GM23338 (cell line): ENCODE measurements at regions not wholly inside any gene's neighbourhood (a gene's known extent, or its start where the extent isn't known, plus 50 kb on each side); places are given as distances from the start of the nearest gene placed in this dataset.

Source experiments
- ATAC-seq: fragments of 200-7000 bp; cut with Tn5 transposase; 3 replicates; pipeline ENCODE4 v1.9.1; 2020
- DNase-seq: peaks from one replicate; pipeline ENCODE4 v3.0.0-alpha.2; 2015; ENCODE audit warnings: low spot score
- H2AFZ ChIP-seq: fragments of 200-600 bp; sonication (generic); 2 replicates; pipeline ENCODE4 v1.8.0; 2016; ENCODE audit warnings: antibody characterized with exemption, mild to moderate bottlenecking, moderate library complexity
- H3F3A ChIP-seq: fragments of 200-600 bp; sonication (generic); replicated peaks from 2 replicates; pipeline ENCODE4 v1.8.0; 2017; ENCODE audit warnings: antibody characterized with exemption, mixed run types, low read depth
- H3K27ac ChIP-seq: fragments of 200-600 bp; sonication (generic); 2 replicates; pipeline ENCODE4 v1.6.1; 2016; ENCODE audit warnings: low read depth
- H3K27me3 ChIP-seq: fragments of 200-600 bp; sonication (generic); 2 replicates; pipeline ENCODE4 v1.8.0; 2016; ENCODE audit warnings: mild to moderate bottlenecking, mixed run types, moderate library complexity; ENCODE audit not compliant: insufficient read depth
- H3K36me3 ChIP-seq: fragments of 200-600 bp; sonication (generic); 2 replicates; pipeline ENCODE4 v1.8.0; 2016; ENCODE audit warnings: mild to moderate bottlenecking; ENCODE audit not compliant: insufficient read depth
- H3K4me1 ChIP-seq: fragments of 200-600 bp; sonication (generic); 2 replicates; pipeline ENCODE4 v1.8.0; 2016; ENCODE audit warnings: mild to moderate bottlenecking, moderate library complexity; ENCODE audit not compliant: insufficient read depth
- H3K4me2 ChIP-seq: fragments of 200-600 bp; sonication (generic); 2 replicates; pipeline ENCODE4 v1.7.1; 2017; ENCODE audit warnings: mixed run types
- H3K4me3 ChIP-seq: fragments of 200-600 bp; sonication (generic); 2 replicates; pipeline ENCODE4 v1.6.1; 2016; ENCODE audit warnings: mixed run types
- H3K79me2 ChIP-seq: fragments of 200-600 bp; sonication (generic); replicated peaks from 2 replicates; pipeline ENCODE4 v1.8.0; 2017; ENCODE audit warnings: mild to moderate bottlenecking; ENCODE audit not compliant: insufficient read depth
- H3K9me2 ChIP-seq: fragments of 200-600 bp; sonication (generic); 2 replicates; pipeline ENCODE4 v1.8.0; 2017; ENCODE audit not compliant: insufficient read depth
- H4K20me1 ChIP-seq: fragments of 200-600 bp; sonication (generic); replicated peaks from 2 replicates; pipeline ENCODE4 v1.8.0; 2017; ENCODE audit warnings: mild to moderate bottlenecking; ENCODE audit not compliant: insufficient read depth
- H3K27ac Mint-ChIP-seq: 2 replicates; pipeline ENCODE4 v1.8.0; 2020; ENCODE audit warnings: inconsistent platforms, mild to moderate bottlenecking, moderate library complexity, mixed read lengths
- H3K27me3 Mint-ChIP-seq: 3 replicates; pipeline ENCODE4 v1.8.0; 2022; ENCODE audit warnings: low read depth, mild to moderate bottlenecking, moderate library complexity, mixed read lengths, inconsistent platforms; ENCODE audit not compliant: insufficient read depth, poor library complexity
- H3K36me3 Mint-ChIP-seq: 3 replicates; pipeline ENCODE4 v1.8.0; 2021; ENCODE audit warnings: low read depth, mild to moderate bottlenecking, inconsistent platforms, moderate library complexity, mixed read lengths
- H3K4me1 Mint-ChIP-seq: 3 replicates; pipeline ENCODE4 v1.8.0; 2020; ENCODE audit warnings: mild to moderate bottlenecking, inconsistent platforms, mixed read lengths
- H3K4me3 Mint-ChIP-seq: 3 replicates; pipeline ENCODE4 v1.8.0; 2021; ENCODE audit warnings: moderate library complexity, mild to moderate bottlenecking, inconsistent platforms, mixed read lengths
- H3K9me3 Mint-ChIP-seq: 3 replicates; pipeline ENCODE4 v1.8.0; 2020; ENCODE audit warnings: moderate library complexity, mild to moderate bottlenecking, inconsistent platforms, mixed read lengths
- CREB1 ChIP-seq: fragments of 250-450 bp; sonication (Bioruptor Pico); IDR thresholded peaks from 2 replicates; pipeline ENCODE4 v1.5.0; 2020; ENCODE audit warnings: low read depth, mild to moderate bottlenecking, moderate library complexity
- ETS1 ChIP-seq: IDR thresholded peaks from 2 replicates; pipeline ENCODE4 v1.6.1; 2016; ENCODE audit warnings: antibody characterized with exemption
- EZH2 ChIP-seq: fragments of 200-600 bp; sonication (generic); IDR thresholded peaks from one replicate; pipeline ENCODE4 v1.8.0; 2017; ENCODE audit warnings: antibody characterized with exemption, mild to moderate bottlenecking, low read depth; ENCODE audit not compliant: unreplicated experiment
- JUNB ChIP-seq: IDR thresholded peaks from one replicate; pipeline ENCODE4 v1.6.1; 2016; ENCODE audit warnings: antibody characterized with exemption; ENCODE audit not compliant: unreplicated experiment
- STAT1 ChIP-seq: IDR thresholded peaks from one replicate; pipeline ENCODE4 v1.6.1; 2016; ENCODE audit warnings: antibody characterized with exemption; ENCODE audit not compliant: unreplicated experiment
- ZNF114 ChIP-seq: fragments of 250-450 bp; sonication (Bioruptor Pico); IDR thresholded peaks from 2 replicates; pipeline ENCODE4 v1.5.0; 2020; ENCODE audit warnings: mild to moderate bottlenecking, moderate library complexity
- ZNF331 ChIP-seq: fragments of 250-450 bp; sonication (Bioruptor Pico); IDR thresholded peaks from 2 replicates; pipeline ENCODE4 v1.5.0; 2020; ENCODE audit warnings: low read depth, mild to moderate bottlenecking, moderate library complexity
- TF ChIP-seq, protein P1 (sequence below): IDR thresholded peaks from one replicate; pipeline ENCODE4 v1.6.1; 2018; ENCODE audit warnings: antibody characterized with exemption; ENCODE audit not compliant: unreplicated experiment
- TF ChIP-seq, protein P2 (sequence below), 2 experiments: fragments of 200-600 bp in 1 of 2; sonication (generic) in 1 of 2; conservative IDR thresholded peaks; 2 replicates each; pipeline versions ENCODE4 v1.5.1 to v1.6.1; 2016 to 2017; ENCODE audit warnings: antibody characterized with exemption in 2 of 2, low read depth in 2 of 2, mild to moderate bottlenecking in 2 of 2, moderate library complexity in 1 of 2

GRCh38 chr12:60196366-60196765 is 600.5 kb downstream of the SLC16A7 start:
- H3K36me3 ChIP-seq = no peaks in the 10 kb centered on the region
- H3F3A ChIP-seq = no peaks in the 10 kb centered on the region
- TF ChIP-seq ZNF331 (no peak), EZH2 (no peak), CREB1 (CRISPR knock-in tag) (no peak), STAT1 (no peak), ZNF114 (CRISPR knock-in tag) (no peak)
- TF ChIP-seq, protein P1, sequence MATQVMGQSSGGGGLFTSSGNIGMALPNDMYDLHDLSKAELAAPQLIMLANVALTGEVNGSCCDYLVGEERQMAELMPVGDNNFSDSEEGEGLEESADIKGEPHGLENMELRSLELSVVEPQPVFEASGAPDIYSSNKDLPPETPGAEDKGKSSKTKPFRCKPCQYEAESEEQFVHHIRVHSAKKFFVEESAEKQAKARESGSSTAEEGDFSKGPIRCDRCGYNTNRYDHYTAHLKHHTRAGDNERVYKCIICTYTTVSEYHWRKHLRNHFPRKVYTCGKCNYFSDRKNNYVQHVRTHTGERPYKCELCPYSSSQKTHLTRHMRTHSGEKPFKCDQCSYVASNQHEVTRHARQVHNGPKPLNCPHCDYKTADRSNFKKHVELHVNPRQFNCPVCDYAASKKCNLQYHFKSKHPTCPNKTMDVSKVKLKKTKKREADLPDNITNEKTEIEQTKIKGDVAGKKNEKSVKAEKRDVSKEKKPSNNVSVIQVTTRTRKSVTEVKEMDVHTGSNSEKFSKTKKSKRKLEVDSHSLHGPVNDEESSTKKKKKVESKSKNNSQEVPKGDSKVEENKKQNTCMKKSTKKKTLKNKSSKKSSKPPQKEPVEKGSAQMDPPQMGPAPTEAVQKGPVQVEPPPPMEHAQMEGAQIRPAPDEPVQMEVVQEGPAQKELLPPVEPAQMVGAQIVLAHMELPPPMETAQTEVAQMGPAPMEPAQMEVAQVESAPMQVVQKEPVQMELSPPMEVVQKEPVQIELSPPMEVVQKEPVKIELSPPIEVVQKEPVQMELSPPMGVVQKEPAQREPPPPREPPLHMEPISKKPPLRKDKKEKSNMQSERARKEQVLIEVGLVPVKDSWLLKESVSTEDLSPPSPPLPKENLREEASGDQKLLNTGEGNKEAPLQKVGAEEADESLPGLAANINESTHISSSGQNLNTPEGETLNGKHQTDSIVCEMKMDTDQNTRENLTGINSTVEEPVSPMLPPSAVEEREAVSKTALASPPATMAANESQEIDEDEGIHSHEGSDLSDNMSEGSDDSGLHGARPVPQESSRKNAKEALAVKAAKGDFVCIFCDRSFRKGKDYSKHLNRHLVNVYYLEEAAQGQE = no peak
- no peak for ATAC-seq
- H3K9me2 ChIP-seq = no peaks in the 10 kb centered on the region
- peaks cover 8% of the 10 kb centered on the region; the same call in 2 of the 3 replicates for H3K4me1 Mint-ChIP-seq
- no peaks in the 10 kb centered on the region for H3K79me2 ChIP-seq
- H4K20me1 ChIP-seq = no peaks in the 10 kb centered on the region
- H3K4me1 ChIP-seq = peaks cover 7% of the 10 kb centered on the region; the same call in 1 of the 2 replicates
- no peaks in the 10 kb centered on the region for H3K9me3 Mint-ChIP-seq
- no peak overlapping the region for H2AFZ ChIP-seq
- no peak overlapping the region for H3K27ac ChIP-seq
- no peak overlapping the region for H3K4me2 ChIP-seq
- H3K4me3 ChIP-seq = no peak overlapping the region
- no peaks in the 10 kb centered on the region for H3K27me3 Mint-ChIP-seq
- H3K36me3 Mint-ChIP-seq = no peaks in the 10 kb centered on the region
- no peak overlapping the region for H3K4me3 Mint-ChIP-seq
- no peaks in the 10 kb centered on the region for H3K27me3 ChIP-seq
- H3K27ac Mint-ChIP-seq = peak overlapping the region; percentile 42; the same call in 1 of the 2 replicates
- no peak for DNase-seq

GRCh38 chr12:60197589-60197988 is 601.8 kb downstream of the SLC16A7 start:
- Histone ChIP-seq H3K4me3 (no peak overlapping the region), H3K4me1 (peaks cover 7% of the 10 kb centered on the region; the same call in 1 of the 2 replicates), H3F3A (no peaks in the 10 kb centered on the region), H3K9me2 (no peaks in the 10 kb centered on the region), H2AFZ (no peak overlapping the region), H3K27me3 (no peaks in the 10 kb centered on the region), H3K36me3 (no peaks in the 10 kb centered on the region), H3K79me2 (no peaks in the 10 kb centered on the region), H3K27ac (no peak overlapping the region), H3K4me2 (no peak overlapping the region), H4K20me1 (no peaks in the 10 kb centered on the region)
- no peak for DNase-seq
- H3K27me3 Mint-ChIP-seq = no peaks in the 10 kb centered on the region
- H3K4me1 Mint-ChIP-seq = peaks cover 8% of the 10 kb centered on the region; the same call in 2 of the 3 replicates
- H3K27ac Mint-ChIP-seq = peak overlapping the region; percentile 86
- no peaks in the 10 kb centered on the region for H3K9me3 Mint-ChIP-seq
- no peak for ATAC-seq
- no peak overlapping the region for H3K4me3 Mint-ChIP-seq
- H3K36me3 Mint-ChIP-seq = no peaks in the 10 kb centered on the region
- TF ChIP-seq, protein P2, sequence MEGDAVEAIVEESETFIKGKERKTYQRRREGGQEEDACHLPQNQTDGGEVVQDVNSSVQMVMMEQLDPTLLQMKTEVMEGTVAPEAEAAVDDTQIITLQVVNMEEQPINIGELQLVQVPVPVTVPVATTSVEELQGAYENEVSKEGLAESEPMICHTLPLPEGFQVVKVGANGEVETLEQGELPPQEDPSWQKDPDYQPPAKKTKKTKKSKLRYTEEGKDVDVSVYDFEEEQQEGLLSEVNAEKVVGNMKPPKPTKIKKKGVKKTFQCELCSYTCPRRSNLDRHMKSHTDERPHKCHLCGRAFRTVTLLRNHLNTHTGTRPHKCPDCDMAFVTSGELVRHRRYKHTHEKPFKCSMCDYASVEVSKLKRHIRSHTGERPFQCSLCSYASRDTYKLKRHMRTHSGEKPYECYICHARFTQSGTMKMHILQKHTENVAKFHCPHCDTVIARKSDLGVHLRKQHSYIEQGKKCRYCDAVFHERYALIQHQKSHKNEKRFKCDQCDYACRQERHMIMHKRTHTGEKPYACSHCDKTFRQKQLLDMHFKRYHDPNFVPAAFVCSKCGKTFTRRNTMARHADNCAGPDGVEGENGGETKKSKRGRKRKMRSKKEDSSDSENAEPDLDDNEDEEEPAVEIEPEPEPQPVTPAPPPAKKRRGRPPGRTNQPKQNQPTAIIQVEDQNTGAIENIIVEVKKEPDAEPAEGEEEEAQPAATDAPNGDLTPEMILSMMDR (conservative IDR thresholded peaks at IDR 0.05; ENCODE audit: low read depth in 2 of 2) = no peak
- TF ChIP-seq ETS1 (no peak), EZH2 (no peak), JUNB (no peak), ZNF331 (no peak), ZNF114 (CRISPR knock-in tag) (no peak), CREB1 (CRISPR knock-in tag) (no peak)
- TF ChIP-seq, protein P1 = no peak
